GM12878 (cell line): ENCODE measurements at regions not wholly inside any gene's neighbourhood (a gene's known extent, or its start where the extent isn't known, plus 50 kb on each side); places are given as distances from the start of the nearest gene placed in this dataset.

Source experiments
- CTCF ChIP-seq, 3 experiments: IDR thresholded peaks in 2 of 3; conservative IDR thresholded peaks in 1 of 3; 2 replicates each; pipeline ENCODE4 v1.5.1; 2011; ENCODE audit warnings: low read depth in 3 of 3, low read length in 3 of 3, mild to moderate bottlenecking in 3 of 3, control low read depth in 2 of 3, moderate library complexity in 2 of 3, inconsistent platforms in 1 of 3, mixed read lengths in 1 of 3; ENCODE audit not compliant: control insufficient read depth in 2 of 3, insufficient read depth in 1 of 3; ENCODE audit errors: extremely low read depth in 1 of 3
- EP300 ChIP-seq, 2 experiments: fragments of 150-350 bp in 1 of 2; IDR thresholded peaks; 2 replicates each; pipeline ENCODE4 v1.6.1; 2011 to 2012; ENCODE audit warnings: low read depth in 2 of 2, low read length in 2 of 2, borderline replicate concordance in 1 of 2, improper control_type of control experiment in 1 of 2, inconsistent platforms in 1 of 2; ENCODE audit not compliant: control insufficient read depth in 1 of 2
- MYC ChIP-seq: IDR thresholded peaks from 2 replicates; pipeline ENCODE4 v1.6.1; 2011; ENCODE audit warnings: mild to moderate bottlenecking, low read length, moderate library complexity, inconsistent platforms; ENCODE audit not compliant: insufficient read depth, insufficient replicate concordance, insufficient read length, severe bottlenecking
- SPI1 ChIP-seq: IDR thresholded peaks from 2 replicates; pipeline ENCODE4 v1.6.1; 2011; ENCODE audit warnings: low read depth, mild to moderate bottlenecking, low read length, moderate library complexity, borderline replicate concordance; ENCODE audit not compliant: insufficient read depth
- USF2 ChIP-seq: IDR thresholded peaks from 2 replicates; pipeline ENCODE4 v1.6.1; 2011; ENCODE audit warnings: low read depth, low read length, improper control_type of control experiment, borderline replicate concordance
- ZBTB33 ChIP-seq: fragments of 450-650 bp; IDR thresholded peaks from 2 replicates; pipeline ENCODE4 v1.6.1; 2017; ENCODE audit warnings: mild to moderate bottlenecking

- TF ChIP-seq MYC (no peak), CTCF (IDR thresholded peaks at IDR 0.05 in 2 of 3, conservative IDR thresholded peaks at IDR 0.05 in 1 of 3; ENCODE audit: control insufficient read depth in 2 of 3, extremely low read depth in 1 of 3, insufficient read depth in 1 of 3, low read depth in 3 of 3, low read length in 3 of 3) (no peak), EP300 (IDR thresholded peaks at IDR 0.05; ENCODE audit: borderline replicate concordance in 1 of 2, control insufficient read depth in 1 of 2, low read depth in 2 of 2, low read length in 2 of 2) (no peak), SPI1 (no peak), USF2 (no peak), ZBTB33 (no peak)
Observed at GRCh38 chr19:56894626-56895025, 54.1 kb upstream of the PEG3 start.
